Gastrocnemius medialis (tissue), 4 donors: ENCODE measurements at regions not wholly inside any gene's neighbourhood (a gene's known extent, or its start where the extent isn't known, plus 50 kb on each side); places are given as distances from the start of the nearest gene placed in this dataset.

Experiments
- ATAC-seq, 2 donors: fragments of 150-250 bp; one replicate each; pipeline ENCODE4 v1.9.1; 2016
- DNase-seq, 2 donors: peaks; one replicate each; pipeline ENCODE4 v3.0.0-alpha.2; 2019
- H3K27ac ChIP-seq, 4 donors: fragments of 200-600 bp; sonication (generic); 1 replicate in 1 of 4; 2 replicates in 3 of 4; pipeline ENCODE4 v1.5.1; 2016 to 2018; ENCODE audit warnings: mild to moderate bottlenecking in 2 of 4, moderate library complexity in 1 of 4
- H3K27me3 ChIP-seq, 3 donors: fragments of 200-600 bp; sonication (generic) in 2 of 3; 1 replicate in 1 of 3; 2 replicates in 2 of 3; pipeline versions ENCODE4 v1.5.1 to v1.6.0; 2016 to 2019; ENCODE audit warnings: mild to moderate bottlenecking in 1 of 3, moderate library complexity in 1 of 3
- H3K36me3 ChIP-seq, 2 donors: fragments of 200-600 bp; sonication (generic) in 1 of 2; one replicate each; pipeline ENCODE4 v1.5.1; 2017 to 2018
- H3K4me1 ChIP-seq, 2 donors: fragments of 200-600 bp; sonication (generic) in 1 of 2; one replicate each; pipeline ENCODE4 v1.5.1; 2016 to 2017; ENCODE audit warnings: mild to moderate bottlenecking in 2 of 2
- H3K4me3 ChIP-seq, 4 donors: fragments of 200-600 bp; sonication (generic) in 3 of 4; 1 replicate in 1 of 4; 2 replicates in 3 of 4; pipeline ENCODE4 v1.5.1; 2016 to 2019; ENCODE audit warnings: mild to moderate bottlenecking in 2 of 4
- H3K9me3 ChIP-seq, 3 donors: fragments of 200-600 bp; sonication (generic) in 2 of 3; 1 replicate in 1 of 3; 2 replicates in 2 of 3; pipeline ENCODE4 v1.5.1; 2016 to 2019
- POLR2A ChIP-seq, 2 donors: fragments of 450-650 bp; IDR thresholded peaks; one replicate each; pipeline ENCODE4 v1.6.1; 2017; ENCODE audit warnings: antibody characterized with exemption in 2 of 2, mild to moderate bottlenecking in 2 of 2, moderate library complexity in 2 of 2
- in situ Hi-C, 4 donors: fragments of 200-750 bp; cut with MboI; loops; one replicate each; pipeline versions ENCODE4 v1.15.0 to v1.8.0; 2017; ENCODE audit warnings: low sequenced_read_pairs in 4 of 4
- intact Hi-C: fragments of 100-400 bp; cut with DNase I; formaldehyde crosslinking; loops from one replicate; pipeline ENCODE4 v1.15.1; 2023; ENCODE audit warnings: low total_unique reads
- TF ChIP-seq, protein P1 (sequence below), 5 experiments: fragments of 450-650 bp in 3 of 5; fragments of 200-600 bp in 2 of 5; sonication (generic) in 2 of 5; IDR thresholded peaks in 4 of 5; conservative IDR thresholded peaks in 1 of 5; 1 replicate in 4 of 5; 2 replicates in 1 of 5; pipeline ENCODE4 v1.5.1; 2016 to 2019; ENCODE audit warnings: antibody characterized with exemption in 5 of 5, mild to moderate bottlenecking in 3 of 5, moderate library complexity in 3 of 5

DNA sequence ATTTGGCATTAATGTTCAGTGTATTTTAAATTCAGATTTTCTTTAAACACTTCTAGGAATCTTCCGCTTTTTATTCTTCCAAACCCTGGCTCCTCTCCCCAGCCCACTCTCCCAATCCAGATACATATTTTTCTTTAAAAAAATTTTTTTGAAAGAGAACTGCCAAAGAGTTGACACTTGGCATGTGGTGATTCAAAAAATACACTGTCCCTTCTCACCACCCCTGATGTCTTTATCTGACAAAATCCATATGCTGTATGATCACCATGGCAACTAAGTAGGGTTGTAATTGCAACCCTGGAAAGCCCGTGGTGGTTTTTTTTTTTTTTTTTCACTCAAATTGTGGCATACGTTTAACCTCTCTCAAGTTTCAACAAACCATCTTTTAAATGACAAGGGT, 355.8 kb upstream of the SASH1 start:
- Histone ChIP-seq H3K4me1 (no peaks in the 10 kb centered on the region), H3K27ac (no peak overlapping the region), H3K9me3 (no peaks in the 10 kb centered on the region), H3K4me3 (no peak overlapping the region), H3K36me3 (no peaks in the 10 kb centered on the region), H3K27me3 (no peaks in the 10 kb centered on the region)
- intact Hi-C loops (no loop called here), in situ Hi-C loops (no loop called here)
- ATAC-seq (no peak), DNase-seq (no peak)
- no peak for TF ChIP-seq POLR2A (IDR thresholded peaks at IDR 0.05)
- TF ChIP-seq, protein P1, sequence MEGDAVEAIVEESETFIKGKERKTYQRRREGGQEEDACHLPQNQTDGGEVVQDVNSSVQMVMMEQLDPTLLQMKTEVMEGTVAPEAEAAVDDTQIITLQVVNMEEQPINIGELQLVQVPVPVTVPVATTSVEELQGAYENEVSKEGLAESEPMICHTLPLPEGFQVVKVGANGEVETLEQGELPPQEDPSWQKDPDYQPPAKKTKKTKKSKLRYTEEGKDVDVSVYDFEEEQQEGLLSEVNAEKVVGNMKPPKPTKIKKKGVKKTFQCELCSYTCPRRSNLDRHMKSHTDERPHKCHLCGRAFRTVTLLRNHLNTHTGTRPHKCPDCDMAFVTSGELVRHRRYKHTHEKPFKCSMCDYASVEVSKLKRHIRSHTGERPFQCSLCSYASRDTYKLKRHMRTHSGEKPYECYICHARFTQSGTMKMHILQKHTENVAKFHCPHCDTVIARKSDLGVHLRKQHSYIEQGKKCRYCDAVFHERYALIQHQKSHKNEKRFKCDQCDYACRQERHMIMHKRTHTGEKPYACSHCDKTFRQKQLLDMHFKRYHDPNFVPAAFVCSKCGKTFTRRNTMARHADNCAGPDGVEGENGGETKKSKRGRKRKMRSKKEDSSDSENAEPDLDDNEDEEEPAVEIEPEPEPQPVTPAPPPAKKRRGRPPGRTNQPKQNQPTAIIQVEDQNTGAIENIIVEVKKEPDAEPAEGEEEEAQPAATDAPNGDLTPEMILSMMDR (IDR thresholded peaks at IDR 0.05 in 4 of 5, conservative IDR thresholded peaks at IDR 0.05 in 1 of 5): no peak

DNA sequence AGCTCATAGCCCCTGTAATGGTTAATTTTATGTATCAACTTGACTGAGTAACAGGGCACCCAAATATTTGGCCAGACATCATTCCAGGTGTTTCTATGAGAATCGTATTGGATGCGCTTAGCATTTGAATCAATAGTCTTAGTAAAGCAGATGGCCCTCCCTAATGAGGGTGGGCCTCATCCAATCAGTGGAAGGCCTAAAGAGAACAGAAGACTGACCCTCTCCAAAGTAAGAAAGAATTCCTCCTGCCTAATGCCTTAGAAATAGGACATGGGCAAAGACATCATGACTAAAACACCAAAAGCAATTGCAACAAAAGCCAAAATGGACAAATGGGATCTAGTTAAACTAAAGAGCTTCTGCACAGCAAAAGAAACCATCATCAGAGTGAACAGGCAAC, 352.5 kb upstream of the SASH1 start:
- TF ChIP-seq, protein P1 (IDR thresholded peaks at IDR 0.05 in 4 of 5, conservative IDR thresholded peaks at IDR 0.05 in 1 of 5): no peak
- no peak for TF ChIP-seq POLR2A (IDR thresholded peaks at IDR 0.05)
- ATAC-seq: no peak
- in situ Hi-C loops: no loop called here
- intact Hi-C loops: no loop called here
- H3K36me3 ChIP-seq: no peaks in the 10 kb centered on the region
- H3K27ac ChIP-seq: no peak overlapping the region
- no peaks in the 10 kb centered on the region for H3K27me3 ChIP-seq
- H3K4me3 ChIP-seq: no peak overlapping the region
- H3K4me1 ChIP-seq: no peaks in the 10 kb centered on the region
- no peak for DNase-seq
- H3K9me3 ChIP-seq: no peaks in the 10 kb centered on the region

DNA sequence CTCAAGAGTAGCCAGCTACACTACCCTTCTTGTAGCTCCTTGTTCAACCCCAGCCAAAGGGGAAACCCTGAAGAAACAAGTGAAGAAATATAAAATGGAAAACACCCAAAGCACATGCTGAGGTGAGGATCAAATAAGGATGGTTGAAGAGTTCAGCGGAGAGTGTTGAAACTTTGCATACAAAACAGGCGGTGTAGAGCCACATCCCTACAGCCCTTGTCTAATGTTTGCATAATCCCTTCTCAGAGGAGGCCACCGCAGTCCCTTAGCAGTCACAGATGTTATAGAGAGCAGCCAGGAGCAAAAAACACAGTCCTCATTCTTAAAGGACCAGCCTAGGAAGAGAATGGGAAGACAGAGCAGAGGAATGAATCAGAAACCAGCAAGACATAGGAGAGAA, 350.7 kb upstream of the SASH1 start:
- Histone ChIP-seq H3K27me3 (no peaks in the 10 kb centered on the region), H3K4me3 (no peak overlapping the region), H3K27ac (no peak overlapping the region), H3K4me1 (no peaks in the 10 kb centered on the region), H3K36me3 (no peaks in the 10 kb centered on the region), H3K9me3 (no peaks in the 10 kb centered on the region)
- no peak for TF ChIP-seq POLR2A (IDR thresholded peaks at IDR 0.05)
- TF ChIP-seq, protein P1 (IDR thresholded peaks at IDR 0.05 in 4 of 5, conservative IDR thresholded peaks at IDR 0.05 in 1 of 5): no peak
- no peak for DNase-seq
- no peak for ATAC-seq
- intact Hi-C loops (no loop called here), in situ Hi-C loops (no loop called here)

DNA sequence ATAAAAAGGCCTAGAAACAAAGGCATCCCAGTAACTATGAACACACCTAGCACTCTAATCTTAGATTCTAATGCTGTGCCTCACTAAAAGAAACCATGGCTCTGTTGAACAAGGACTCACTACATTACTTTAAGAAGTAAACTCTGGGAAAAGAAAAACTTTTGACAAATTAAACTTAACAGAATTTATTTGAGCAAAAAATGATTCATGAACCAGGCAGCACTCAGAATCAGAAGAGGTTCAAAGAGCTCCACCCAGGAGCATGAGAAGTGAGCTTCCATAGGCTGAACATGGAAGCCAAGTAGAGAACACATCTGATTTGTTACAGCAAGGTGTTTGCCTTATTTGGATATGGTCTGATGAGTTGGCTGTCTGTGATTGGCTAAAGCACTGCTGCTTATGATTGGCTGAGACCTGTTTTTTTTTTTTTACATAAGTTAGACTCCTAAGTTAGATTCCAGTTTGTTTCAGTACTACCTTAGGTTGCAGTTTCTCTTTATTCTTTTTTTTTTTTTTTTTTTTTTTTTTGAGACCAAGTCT, 343.6 kb upstream of the SASH1 start:
- intact Hi-C loops: no loop called here
- H3K9me3 ChIP-seq: no peaks in the 10 kb centered on the region
- TF ChIP-seq, protein P1 (IDR thresholded peaks at IDR 0.05 in 4 of 5, conservative IDR thresholded peaks at IDR 0.05 in 1 of 5): no peak
- no peak for TF ChIP-seq POLR2A (IDR thresholded peaks at IDR 0.05)
- H3K27me3 ChIP-seq: no peaks in the 10 kb centered on the region
- in situ Hi-C loops: no loop called here
- no peak for ATAC-seq
- no peak overlapping the region for H3K27ac ChIP-seq
- H3K36me3 ChIP-seq: no peaks in the 10 kb centered on the region
- H3K4me3 ChIP-seq: no peak overlapping the region
- no peaks in the 10 kb centered on the region for H3K4me1 ChIP-seq
- DNase-seq: no peak
